ENCODE measurements at regions not wholly inside any gene's neighbourhood (a gene's known extent, or its start where the extent isn't known, plus 50 kb on each side); places are given as distances from the start of the nearest gene placed in this dataset.

DNA sequence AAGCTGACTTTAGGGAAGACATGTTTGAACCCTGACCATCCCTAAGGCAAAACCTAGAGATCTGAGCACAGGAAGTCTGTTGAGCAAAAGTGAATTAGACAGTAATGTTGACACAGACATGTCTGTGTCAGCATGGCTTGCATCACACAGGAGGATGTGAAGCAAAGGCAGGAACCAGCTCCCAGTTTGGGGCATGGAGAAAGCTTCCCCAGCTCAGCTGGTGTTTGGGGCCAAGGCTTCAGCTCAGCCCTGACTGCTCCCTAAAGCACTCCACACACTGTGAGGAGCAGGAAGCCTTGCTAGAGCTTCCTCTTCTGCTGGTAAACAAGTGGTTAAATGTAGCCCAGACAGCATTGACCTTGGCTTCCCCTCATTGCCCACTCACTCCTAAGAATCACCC, 153.8 kb upstream of the UBL3 start:
- TF ChIP-seq, protein P1, sequence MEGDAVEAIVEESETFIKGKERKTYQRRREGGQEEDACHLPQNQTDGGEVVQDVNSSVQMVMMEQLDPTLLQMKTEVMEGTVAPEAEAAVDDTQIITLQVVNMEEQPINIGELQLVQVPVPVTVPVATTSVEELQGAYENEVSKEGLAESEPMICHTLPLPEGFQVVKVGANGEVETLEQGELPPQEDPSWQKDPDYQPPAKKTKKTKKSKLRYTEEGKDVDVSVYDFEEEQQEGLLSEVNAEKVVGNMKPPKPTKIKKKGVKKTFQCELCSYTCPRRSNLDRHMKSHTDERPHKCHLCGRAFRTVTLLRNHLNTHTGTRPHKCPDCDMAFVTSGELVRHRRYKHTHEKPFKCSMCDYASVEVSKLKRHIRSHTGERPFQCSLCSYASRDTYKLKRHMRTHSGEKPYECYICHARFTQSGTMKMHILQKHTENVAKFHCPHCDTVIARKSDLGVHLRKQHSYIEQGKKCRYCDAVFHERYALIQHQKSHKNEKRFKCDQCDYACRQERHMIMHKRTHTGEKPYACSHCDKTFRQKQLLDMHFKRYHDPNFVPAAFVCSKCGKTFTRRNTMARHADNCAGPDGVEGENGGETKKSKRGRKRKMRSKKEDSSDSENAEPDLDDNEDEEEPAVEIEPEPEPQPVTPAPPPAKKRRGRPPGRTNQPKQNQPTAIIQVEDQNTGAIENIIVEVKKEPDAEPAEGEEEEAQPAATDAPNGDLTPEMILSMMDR (IDR thresholded peaks at IDR 0.05): no peak
- TF ChIP-seq EZH2 (IDR thresholded peaks at IDR 0.05; ENCODE audit: borderline replicate concordance, insufficient read depth, low read depth, low read length, poor library complexity, severe bottlenecking): no peak

Data from B cell (primary cell).